DMS 273 (cell line): ENCODE measurements at regions not wholly inside any gene's neighbourhood (a gene's known extent, or its start where the extent isn't known, plus 50 kb on each side); places are given as distances from the start of the nearest gene placed in this dataset.

Experiments
- DNase-seq: peaks from one replicate; lab custom pipeline; 2025; ENCODE audit not compliant: unreplicated experiment; lab: John Stamatoyannopoulos, UW

DNA sequence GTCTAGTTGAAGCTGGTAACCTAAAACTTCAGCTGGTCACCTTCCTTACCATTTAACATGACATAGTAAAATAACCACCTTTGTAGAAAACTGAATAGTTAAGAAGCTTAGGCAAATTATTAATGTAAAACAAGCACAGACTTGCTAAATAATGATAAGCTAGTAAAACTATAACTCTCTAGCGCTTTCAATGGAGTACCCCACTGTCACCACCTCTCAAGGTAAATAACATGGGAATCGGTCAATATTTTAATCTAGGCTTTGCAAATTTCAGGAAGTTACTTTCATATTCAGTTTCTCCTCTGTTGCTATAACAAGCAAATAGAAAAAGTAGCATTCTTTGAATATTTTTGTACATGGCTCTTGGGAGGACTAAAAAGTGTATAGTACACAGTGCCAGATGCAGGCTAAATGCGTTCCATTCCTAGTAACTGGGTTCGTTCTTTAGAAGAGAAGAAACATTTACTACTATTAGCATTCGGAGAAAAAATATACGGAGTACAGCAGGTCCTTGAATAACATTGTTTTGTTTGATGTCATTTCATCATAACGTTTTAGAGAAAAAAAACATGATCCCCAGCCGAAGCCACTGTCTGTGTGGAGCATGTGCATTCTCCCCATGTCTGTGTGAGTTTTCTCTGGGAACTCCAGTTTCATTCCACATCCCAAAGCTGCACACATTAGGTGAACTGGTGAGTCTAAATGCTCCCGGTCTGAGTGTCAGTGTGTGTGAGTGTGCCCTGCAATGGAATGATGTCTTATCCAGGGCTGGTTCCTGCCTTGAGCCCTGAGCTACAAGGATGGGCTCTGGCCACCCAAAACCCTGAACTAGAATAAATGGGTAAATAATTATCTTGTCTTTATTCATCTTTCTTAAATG, 52.5 kb downstream of the EPRS1 start:
- no peak for DNase-seq

DNA sequence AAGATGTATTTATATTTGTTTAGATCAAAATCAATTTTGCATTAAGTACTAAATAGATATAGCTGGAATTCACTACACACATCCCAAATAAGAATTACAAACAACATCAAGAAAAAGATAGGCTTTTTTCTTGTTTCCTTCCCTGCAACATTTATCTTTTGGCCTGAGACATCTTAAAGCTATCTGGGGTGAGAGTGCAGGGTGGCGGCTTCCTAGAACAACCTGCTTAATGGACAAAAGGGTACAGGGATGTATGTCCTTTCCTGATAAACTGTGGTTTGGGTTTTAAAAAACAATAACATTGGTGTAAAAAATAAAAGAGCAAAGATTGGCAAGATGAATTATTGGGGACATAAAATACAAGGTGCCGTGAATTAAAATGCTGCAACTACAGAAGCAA, 54.4 kb downstream of the EPRS1 start:
- DNase-seq = no peak

DNA sequence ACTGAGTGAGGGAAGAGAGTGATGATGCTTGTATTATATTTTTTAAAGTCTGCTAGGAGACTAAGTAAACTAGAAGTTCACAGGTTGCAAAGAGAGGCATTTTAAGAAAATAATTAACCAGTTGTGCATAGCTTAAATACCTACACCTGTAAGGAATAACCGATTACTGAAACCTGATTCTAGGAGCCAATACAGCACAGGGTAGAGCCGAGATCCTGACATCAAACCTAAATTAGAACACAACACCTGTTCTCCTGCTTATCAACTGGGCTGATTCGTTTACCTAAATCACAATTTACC, 54.8 kb downstream of the EPRS1 start:
- DNase-seq = no peak

- peak; percentile 67 for DNase-seq
Measured at GRCh38 chr1:219990782-219991510, 55.4 kb downstream of the EPRS1 start.

GRCh38 chr1:219989766-219990165, 56.5 kb downstream of the EPRS1 start:
- DNase-seq = no peak

- no peak for DNase-seq
Measured at GRCh38 chr1:219988818-219989217, 57.5 kb downstream of the EPRS1 start.

GRCh38 chr1:219988387-219988786, 57.9 kb downstream of the EPRS1 start:
- DNase-seq = no peak

- DNase-seq = no peak
Measured at GRCh38 chr1:219987325-219987724, 59.0 kb upstream of the SLC30A10 start.

DNA sequence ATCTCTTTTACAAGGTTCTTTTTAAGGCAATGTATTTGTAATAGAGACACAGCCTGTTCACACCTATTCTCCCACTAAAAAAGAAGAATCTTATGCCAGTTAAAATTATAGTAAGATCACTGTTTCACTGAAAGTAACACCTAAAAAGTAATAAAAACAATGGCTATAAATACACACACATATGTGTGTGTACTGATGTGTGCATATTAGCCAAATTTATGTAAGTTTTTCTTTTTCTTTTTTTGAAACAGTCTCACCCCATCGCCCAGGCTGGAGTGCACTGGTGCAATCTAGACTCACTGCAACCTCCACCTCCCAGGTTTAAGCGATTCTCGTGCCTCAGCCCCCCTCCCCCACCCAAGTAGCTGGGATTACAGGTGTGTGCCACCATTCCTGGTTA, 56.8 kb upstream of the SLC30A10 start:
- DNase-seq = no peak
